ENCODE measurements at regions not wholly inside any gene's neighbourhood (a gene's known extent, or its start where the extent isn't known, plus 50 kb on each side); places are given as distances from the start of the nearest gene placed in this dataset.
"Not testable (repeated sequence)": the region's sequence is repeated elsewhere in the genome, so short reads cannot be mapped to it uniquely, and the experiment has no call there.

- no peak for DNase-seq (ENCODE audit: extremely low read depth in 1 of 2, low read depth in 1 of 2)
Measured at GRCh38 chr16:11414815-11415775, 69.8 kb downstream of the RMI2 start.

- no peak for DNase-seq (ENCODE audit: extremely low read depth in 1 of 2, low read depth in 1 of 2)
Measured at GRCh38 chr16:11416228-11417001, 71.2 kb downstream of the RMI2 start.

- DNase-seq (ENCODE audit: extremely low read depth in 1 of 2, low read depth in 1 of 2): no peak
Measured at GRCh38 chr16:11417487-11417886, 72.2 kb downstream of the RMI2 start.

- DNase-seq (ENCODE audit: extremely low read depth in 1 of 2, low read depth in 1 of 2): no peak
Measured at GRCh38 chr16:11418506-11418905, 73.2 kb downstream of the RMI2 start.

GRCh38 chr16:11420067-11420466, 74.8 kb downstream of the RMI2 start:
- DNase-seq (ENCODE audit: extremely low read depth in 1 of 2, low read depth in 1 of 2): not testable (repeated sequence)

- no peak for DNase-seq (ENCODE audit: extremely low read depth in 1 of 2, low read depth in 1 of 2)
Measured at GRCh38 chr16:11420895-11421294, 75.6 kb downstream of the RMI2 start.

- DNase-seq (ENCODE audit: extremely low read depth in 1 of 2, low read depth in 1 of 2): no peak
Measured at GRCh38 chr16:11422381-11423314, 77.4 kb downstream of the RMI2 start.

- DNase-seq (ENCODE audit: extremely low read depth in 1 of 2, low read depth in 1 of 2): no peak
Measured at GRCh38 chr16:11423315-11424117, 78.3 kb downstream of the RMI2 start.

- no peak for DNase-seq (ENCODE audit: extremely low read depth in 1 of 2, low read depth in 1 of 2)
Measured at GRCh38 chr16:11424118-11424460, 78.8 kb downstream of the RMI2 start.

GRCh38 chr16:11425140-11425539, 79.9 kb downstream of the RMI2 start:
- DNase-seq (ENCODE audit: extremely low read depth in 1 of 2, low read depth in 1 of 2): no peak

GRCh38 chr16:11428623-11428953, 83.3 kb downstream of the RMI2 start:
- no peak for DNase-seq (ENCODE audit: extremely low read depth in 1 of 2, low read depth in 1 of 2)

- no peak for DNase-seq (ENCODE audit: extremely low read depth in 1 of 2, low read depth in 1 of 2)
Measured at GRCh38 chr16:11429123-11429522, 83.9 kb downstream of the RMI2 start.

- no peak for DNase-seq (ENCODE audit: extremely low read depth in 1 of 2, low read depth in 1 of 2)
Measured at GRCh38 chr16:11429823-11430222, 84.6 kb downstream of the RMI2 start.

GRCh38 chr16:11430601-11431317, 85.5 kb downstream of the RMI2 start:
- no peak for DNase-seq (ENCODE audit: extremely low read depth in 1 of 2, low read depth in 1 of 2)

GRCh38 chr16:11431915-11432465, 86.7 kb downstream of the RMI2 start:
- no peak for DNase-seq (ENCODE audit: extremely low read depth in 1 of 2, low read depth in 1 of 2)

GRCh38 chr16:11432856-11433395, 87.7 kb downstream of the RMI2 start:
- DNase-seq (ENCODE audit: extremely low read depth in 1 of 2, low read depth in 1 of 2): no peak

GRCh38 chr16:11435576-11435975, 90.3 kb downstream of the RMI2 start:
- no peak for DNase-seq (ENCODE audit: extremely low read depth in 1 of 2, low read depth in 1 of 2)

GRCh38 chr16:11437069-11437468, 91.8 kb downstream of the RMI2 start:
- DNase-seq (ENCODE audit: extremely low read depth in 1 of 2, low read depth in 1 of 2): no peak

Measured in stimulated activated CD8-positive, alpha-beta memory T cell treated with anti-CD3 and anti-CD28 coated beads, Interleukin-7, amount 100 ng/mL, for 48 hours (primary cell).